Neural progenitor cell (in vitro differentiated cells): ENCODE measurements at regions not wholly inside any gene's neighbourhood (a gene's known extent, or its start where the extent isn't known, plus 50 kb on each side); places are given as distances from the start of the nearest gene placed in this dataset.

Experiments used
- DNase-seq: peaks from one replicate; pipeline ENCODE4 v3.0.0-alpha.2; 2016; ENCODE audit warnings: low spot score
- H2AFZ ChIP-seq: fragments of 200-600 bp; sonication (generic); replicated peaks from 2 replicates; pipeline ENCODE4 v1.6.1; 2016; ENCODE audit warnings: antibody characterized with exemption
- H3F3A ChIP-seq: fragments of 200-600 bp; sonication (generic); 2 replicates; pipeline ENCODE4 v1.6.1; 2016; ENCODE audit warnings: antibody characterized with exemption, low read depth
- H3K27ac ChIP-seq: fragments of 200-600 bp; sonication (generic); 2 replicates; pipeline ENCODE4 v1.5.1; 2016; ENCODE audit warnings: mild to moderate bottlenecking
- H3K27me3 ChIP-seq: fragments of 200-600 bp; sonication (generic); 2 replicates; pipeline ENCODE4 v1.6.1; 2016; ENCODE audit warnings: mild to moderate bottlenecking, moderate library complexity
- H3K36me3 ChIP-seq: fragments of 200-600 bp; sonication (generic); 2 replicates; pipeline ENCODE4 v1.5.1; 2016
- H3K4me1 ChIP-seq: fragments of 200-600 bp; sonication (generic); 2 replicates; pipeline ENCODE4 v1.6.1; 2016; ENCODE audit warnings: mixed run types
- H3K4me2 ChIP-seq: fragments of 200-600 bp; sonication (generic); 2 replicates; pipeline ENCODE4 v1.6.1; 2016
- H3K4me3 ChIP-seq: fragments of 200-600 bp; sonication (generic); 2 replicates; pipeline ENCODE4 v1.5.1; 2016
- H3K79me2 ChIP-seq: fragments of 200-600 bp; sonication (generic); 2 replicates; pipeline ENCODE4 v1.6.1; 2016; ENCODE audit warnings: low read depth
- H3K9ac ChIP-seq: fragments of 200-600 bp; sonication (generic); 2 replicates; pipeline ENCODE4 v1.6.1; 2016
- H3K9me3 ChIP-seq: fragments of 200-600 bp; sonication (generic); 2 replicates; pipeline ENCODE4 v1.5.1; 2016; ENCODE audit warnings: low read depth
- H4K20me1 ChIP-seq: fragments of 200-600 bp; sonication (generic); 2 replicates; pipeline ENCODE4 v1.6.1; 2016; ENCODE audit warnings: low read depth
- H3K27ac Mint-ChIP-seq: 3 replicates; pipeline ENCODE4 v1.8.0; 2021; ENCODE audit warnings: mixed read lengths
- H3K27me3 Mint-ChIP-seq: 2 replicates; pipeline ENCODE4 v1.8.0; 2022; ENCODE audit warnings: low read depth, mild to moderate bottlenecking, inconsistent platforms, moderate library complexity, mixed read lengths; ENCODE audit not compliant: insufficient read depth
- H3K36me3 Mint-ChIP-seq: 3 replicates; pipeline ENCODE4 v1.8.0; 2021; ENCODE audit warnings: mixed read lengths
- H3K4me1 Mint-ChIP-seq: 3 replicates; pipeline ENCODE4 v1.8.0; 2021; ENCODE audit warnings: mixed read lengths
- H3K4me3 Mint-ChIP-seq: 3 replicates; pipeline ENCODE4 v1.8.0; 2021; ENCODE audit warnings: mild to moderate bottlenecking, moderate library complexity, mixed read lengths
- H3K9me3 Mint-ChIP-seq: 3 replicates; pipeline ENCODE4 v1.8.0; 2020; ENCODE audit warnings: mixed read lengths
- CTCF ChIP-seq: fragments of 200-600 bp; sonication (generic); IDR thresholded peaks from 2 replicates; pipeline ENCODE4 v1.5.1; 2017; ENCODE audit warnings: antibody characterized with exemption, mild to moderate bottlenecking
- EZH2 ChIP-seq: fragments of 200-600 bp; sonication (generic); IDR thresholded peaks from 2 replicates; pipeline ENCODE4 v1.6.1; 2017; ENCODE audit warnings: antibody characterized with exemption, mild to moderate bottlenecking, moderate library complexity
- EZH2phosphoT487 ChIP-seq: fragments of 200-600 bp; sonication (generic); IDR thresholded peaks from 2 replicates; pipeline ENCODE4 v1.6.1; 2017; ENCODE audit warnings: antibody characterized with exemption

GRCh38 chr20:57895161-57895855 lies 185.5 kb upstream of the PMEPA1 start:
- H4K20me1 ChIP-seq = no peaks in the 10 kb centered on the region
- Mint-ChIP-seq H3K36me3 (no peaks in the 10 kb centered on the region), H3K27me3 (peaks cover 9% of the 10 kb centered on the region), H3K4me3 (no peak overlapping the region), H3K9me3 (no peaks in the 10 kb centered on the region), H3K27ac (no peak overlapping the region), H3K4me1 (peaks cover 34% of the 10 kb centered on the region)
- H3K4me1 ChIP-seq = peaks cover 14% of the 10 kb centered on the region
- no peak for TF ChIP-seq CTCF
- no peak for TF ChIP-seq EZH2
- no peak for TF ChIP-seq EZH2phosphoT487
- no peak overlapping the region for H2AFZ ChIP-seq
- no peak overlapping the region for H3K4me2 ChIP-seq
- H3K9me3 ChIP-seq = no peaks in the 10 kb centered on the region
- DNase-seq = no peak
- no peaks in the 10 kb centered on the region for H3K79me2 ChIP-seq
- H3F3A ChIP-seq = no peaks in the 10 kb centered on the region
- no peaks in the 10 kb centered on the region for H3K36me3 ChIP-seq
- H3K27ac ChIP-seq = no peak overlapping the region
- H3K9ac ChIP-seq = no peak overlapping the region
- H3K27me3 ChIP-seq = no peaks in the 10 kb centered on the region
- no peak overlapping the region for H3K4me3 ChIP-seq

GRCh38 chr20:57894522-57894921 lies 184.7 kb upstream of the PMEPA1 start:
- TF ChIP-seq EZH2phosphoT487 = no peak
- TF ChIP-seq CTCF = no peak
- TF ChIP-seq EZH2 = no peak
- Histone ChIP-seq H3K4me3 (no peak overlapping the region), H3K4me2 (no peak overlapping the region), H3F3A (no peaks in the 10 kb centered on the region), H3K27ac (no peak overlapping the region), H3K36me3 (no peaks in the 10 kb centered on the region), H3K9ac (no peak overlapping the region), H3K9me3 (no peaks in the 10 kb centered on the region), H3K4me1 (peaks cover 13% of the 10 kb centered on the region), H3K79me2 (no peaks in the 10 kb centered on the region), H4K20me1 (no peaks in the 10 kb centered on the region), H2AFZ (no peak overlapping the region), H3K27me3 (no peaks in the 10 kb centered on the region)
- no peak overlapping the region for H3K27ac Mint-ChIP-seq
- no peaks in the 10 kb centered on the region for H3K9me3 Mint-ChIP-seq
- no peaks in the 10 kb centered on the region for H3K36me3 Mint-ChIP-seq
- H3K27me3 Mint-ChIP-seq = peaks cover 10% of the 10 kb centered on the region
- DNase-seq = no peak
- peaks cover 35% of the 10 kb centered on the region for H3K4me1 Mint-ChIP-seq
- H3K4me3 Mint-ChIP-seq = no peak overlapping the region

- peaks cover 32% of the 10 kb centered on the region for H3K4me1 Mint-ChIP-seq
- no peak for TF ChIP-seq EZH2phosphoT487
- TF ChIP-seq EZH2 = no peak
- no peak for TF ChIP-seq CTCF
- no peak overlapping the region for H3K4me3 Mint-ChIP-seq
Observed at GRCh38 chr20:57894096-57894495, 184.3 kb upstream of the PMEPA1 start.

More at GRCh38 chr20:57894096-57894495, 184.3 kb upstream of the PMEPA1 start:
- Histone ChIP-seq H3K9me3 (no peaks in the 10 kb centered on the region), H3K36me3 (no peaks in the 10 kb centered on the region), H3K27ac (no peak overlapping the region), H3K4me2 (no peak overlapping the region), H3K4me3 (no peak overlapping the region), H3K79me2 (no peaks in the 10 kb centered on the region), H3K27me3 (no peaks in the 10 kb centered on the region), H3K9ac (no peak overlapping the region), H4K20me1 (no peaks in the 10 kb centered on the region), H3K4me1 (peaks cover 10% of the 10 kb centered on the region), H3F3A (no peaks in the 10 kb centered on the region), H2AFZ (no peak overlapping the region)
- no peak overlapping the region for H3K27ac Mint-ChIP-seq
- DNase-seq = no peak
- H3K9me3 Mint-ChIP-seq = no peaks in the 10 kb centered on the region
- H3K27me3 Mint-ChIP-seq = peaks cover 10% of the 10 kb centered on the region
- H3K36me3 Mint-ChIP-seq = no peaks in the 10 kb centered on the region
